GM23338 (cell line): ENCODE measurements at regions not wholly inside any gene's neighbourhood (a gene's known extent, or its start where the extent isn't known, plus 50 kb on each side); places are given as distances from the start of the nearest gene placed in this dataset.

Source experiments
- CREB1 ChIP-seq: fragments of 250-450 bp; sonication (Bioruptor Pico); IDR thresholded peaks from 2 replicates; pipeline ENCODE4 v1.5.0; 2020; ENCODE audit warnings: low read depth, mild to moderate bottlenecking, moderate library complexity
- EZH2 ChIP-seq: fragments of 200-600 bp; sonication (generic); IDR thresholded peaks from one replicate; pipeline ENCODE4 v1.8.0; 2017; ENCODE audit warnings: antibody characterized with exemption, mild to moderate bottlenecking, low read depth; ENCODE audit not compliant: unreplicated experiment
- EZH2phosphoT487 ChIP-seq: fragments of 200-600 bp; sonication (generic); IDR thresholded peaks from one replicate; pipeline ENCODE4 v1.8.1; 2018; ENCODE audit warnings: antibody characterized with exemption; ENCODE audit not compliant: unreplicated experiment
- JUNB ChIP-seq: IDR thresholded peaks from one replicate; pipeline ENCODE4 v1.6.1; 2016; ENCODE audit warnings: antibody characterized with exemption; ENCODE audit not compliant: unreplicated experiment
- POLR2AphosphoS5 ChIP-seq: IDR thresholded peaks from 2 replicates; pipeline ENCODE4 v1.6.1; 2016; ENCODE audit warnings: antibody characterized with exemption, low read depth
- STAT1 ChIP-seq: IDR thresholded peaks from one replicate; pipeline ENCODE4 v1.6.1; 2016; ENCODE audit warnings: antibody characterized with exemption; ENCODE audit not compliant: unreplicated experiment
- TF ChIP-seq, protein P1 (sequence below), 2 experiments: fragments of 200-600 bp in 1 of 2; sonication (generic) in 1 of 2; conservative IDR thresholded peaks; 2 replicates each; pipeline versions ENCODE4 v1.5.1 to v1.6.1; 2016 to 2017; ENCODE audit warnings: antibody characterized with exemption in 2 of 2, low read depth in 2 of 2, mild to moderate bottlenecking in 2 of 2, moderate library complexity in 1 of 2
- TF ChIP-seq, protein P2 (sequence below): IDR thresholded peaks from 2 replicates; pipeline ENCODE4 v1.6.1; 2016; ENCODE audit warnings: antibody characterized with exemption

DNA sequence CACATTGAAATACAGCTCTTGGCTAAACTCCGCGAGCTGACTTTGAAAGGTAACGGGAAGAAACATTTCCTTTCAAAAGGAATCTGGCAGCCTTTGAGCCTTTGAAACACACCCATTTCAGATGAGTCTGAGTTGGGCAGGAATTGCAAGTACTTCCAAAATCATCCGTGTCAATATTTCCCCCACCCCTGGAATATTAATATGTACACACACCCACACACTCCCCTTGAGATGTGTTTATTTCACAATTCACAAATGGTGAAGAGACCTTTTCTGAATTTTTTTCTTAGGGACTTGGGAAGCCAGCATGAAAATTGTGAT lies 438.7 kb upstream of the NRP1 start:
- TF ChIP-seq, protein P1, sequence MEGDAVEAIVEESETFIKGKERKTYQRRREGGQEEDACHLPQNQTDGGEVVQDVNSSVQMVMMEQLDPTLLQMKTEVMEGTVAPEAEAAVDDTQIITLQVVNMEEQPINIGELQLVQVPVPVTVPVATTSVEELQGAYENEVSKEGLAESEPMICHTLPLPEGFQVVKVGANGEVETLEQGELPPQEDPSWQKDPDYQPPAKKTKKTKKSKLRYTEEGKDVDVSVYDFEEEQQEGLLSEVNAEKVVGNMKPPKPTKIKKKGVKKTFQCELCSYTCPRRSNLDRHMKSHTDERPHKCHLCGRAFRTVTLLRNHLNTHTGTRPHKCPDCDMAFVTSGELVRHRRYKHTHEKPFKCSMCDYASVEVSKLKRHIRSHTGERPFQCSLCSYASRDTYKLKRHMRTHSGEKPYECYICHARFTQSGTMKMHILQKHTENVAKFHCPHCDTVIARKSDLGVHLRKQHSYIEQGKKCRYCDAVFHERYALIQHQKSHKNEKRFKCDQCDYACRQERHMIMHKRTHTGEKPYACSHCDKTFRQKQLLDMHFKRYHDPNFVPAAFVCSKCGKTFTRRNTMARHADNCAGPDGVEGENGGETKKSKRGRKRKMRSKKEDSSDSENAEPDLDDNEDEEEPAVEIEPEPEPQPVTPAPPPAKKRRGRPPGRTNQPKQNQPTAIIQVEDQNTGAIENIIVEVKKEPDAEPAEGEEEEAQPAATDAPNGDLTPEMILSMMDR (conservative IDR thresholded peaks at IDR 0.05; ENCODE audit: low read depth in 2 of 2), result no peak
- TF ChIP-seq POLR2AphosphoS5 (no peak), JUNB (no peak), EZH2 (no peak), EZH2phosphoT487 (no peak), CREB1 (no peak), STAT1 (no peak)
- TF ChIP-seq, protein P2, sequence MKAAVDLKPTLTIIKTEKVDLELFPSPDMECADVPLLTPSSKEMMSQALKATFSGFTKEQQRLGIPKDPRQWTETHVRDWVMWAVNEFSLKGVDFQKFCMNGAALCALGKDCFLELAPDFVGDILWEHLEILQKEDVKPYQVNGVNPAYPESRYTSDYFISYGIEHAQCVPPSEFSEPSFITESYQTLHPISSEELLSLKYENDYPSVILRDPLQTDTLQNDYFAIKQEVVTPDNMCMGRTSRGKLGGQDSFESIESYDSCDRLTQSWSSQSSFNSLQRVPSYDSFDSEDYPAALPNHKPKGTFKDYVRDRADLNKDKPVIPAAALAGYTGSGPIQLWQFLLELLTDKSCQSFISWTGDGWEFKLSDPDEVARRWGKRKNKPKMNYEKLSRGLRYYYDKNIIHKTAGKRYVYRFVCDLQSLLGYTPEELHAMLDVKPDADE, result no peak
